Suprapubic skin (tissue), 3 donors: ENCODE measurements at regions not wholly inside any gene's neighbourhood (a gene's known extent, or its start where the extent isn't known, plus 50 kb on each side); places are given as distances from the start of the nearest gene placed in this dataset.

Experiments
- CTCF ChIP-seq, 2 donors: fragments of 200-600 bp in 1 of 2; fragments of 450-650 bp in 1 of 2; sonication (generic) in 1 of 2; IDR thresholded peaks; one replicate each; pipeline ENCODE4 v1.5.1; 2016 to 2019; ENCODE audit warnings: antibody characterized with exemption in 2 of 2, mild to moderate bottlenecking in 1 of 2, moderate library complexity in 1 of 2
- POLR2A ChIP-seq, 2 donors: fragments of 450-650 bp; IDR thresholded peaks; one replicate each; pipeline ENCODE4 v1.6.1; 2017; ENCODE audit warnings: antibody characterized with exemption in 2 of 2, mild to moderate bottlenecking in 2 of 2, moderate library complexity in 2 of 2

GRCh38 chr17:20890338-20890737 lies 152.5 kb downstream of the USP22 start:
- TF ChIP-seq CTCF (IDR thresholded peaks at IDR 0.05) = no peak
- TF ChIP-seq POLR2A (IDR thresholded peaks at IDR 0.05) = no peak
